GM21447 (cell line): ENCODE measurements at regions not wholly inside any gene's neighbourhood (a gene's known extent, or its start where the extent isn't known, plus 50 kb on each side); places are given as distances from the start of the nearest gene placed in this dataset.

Experiments used
- ATAC-seq: cut with Tn5 transposase; IDR thresholded peaks from one replicate; pipeline ENCODE4 v1.9.1; 2021; ENCODE audit not compliant: unreplicated experiment

- no peak for ATAC-seq
Measured at GRCh38 chr7:118563311-118563710, 338.8 kb downstream of the ANKRD7 start.

GRCh38 chr7:118572604-118573003 lies 348.1 kb downstream of the ANKRD7 start:
- ATAC-seq = no peak

GRCh38 chr7:118573085-118573484 lies 348.6 kb downstream of the ANKRD7 start:
- no peak for ATAC-seq

GRCh38 chr7:118575393-118575948 lies 351.0 kb downstream of the ANKRD7 start:
- no peak for ATAC-seq

- ATAC-seq = no peak
Measured at GRCh38 chr7:118580743-118581382, 356.4 kb downstream of the ANKRD7 start.

GRCh38 chr7:118583641-118584040 lies 359.1 kb downstream of the ANKRD7 start:
- no peak for ATAC-seq

- ATAC-seq = no peak
Measured at GRCh38 chr7:118586248-118586647, 361.7 kb downstream of the ANKRD7 start.

GRCh38 chr7:118590107-118590506 lies 365.6 kb downstream of the ANKRD7 start:
- peak; percentile 76 for ATAC-seq

GRCh38 chr7:118602090-118602489 lies 377.6 kb downstream of the ANKRD7 start:
- ATAC-seq = no peak

- ATAC-seq = no peak
Measured at GRCh38 chr7:118606602-118607001, 382.1 kb downstream of the ANKRD7 start.

GRCh38 chr7:118609207-118609606 lies 384.7 kb downstream of the ANKRD7 start:
- no peak for ATAC-seq

GRCh38 chr7:118615681-118616080 lies 391.2 kb downstream of the ANKRD7 start:
- ATAC-seq = no peak

- ATAC-seq = no peak
Measured at GRCh38 chr7:118621810-118622360, 397.4 kb downstream of the ANKRD7 start.

GRCh38 chr7:118626739-118627138 lies 402.2 kb downstream of the ANKRD7 start:
- no peak for ATAC-seq

GRCh38 chr7:118627467-118627866 lies 403.0 kb downstream of the ANKRD7 start:
- ATAC-seq = no peak

GRCh38 chr7:118629898-118630438 lies 405.5 kb downstream of the ANKRD7 start:
- ATAC-seq = no peak

GRCh38 chr7:118642396-118642795 lies 417.9 kb downstream of the ANKRD7 start:
- ATAC-seq = no peak

- no peak for ATAC-seq
Measured at GRCh38 chr7:118644346-118644745, 419.8 kb downstream of the ANKRD7 start.

GRCh38 chr7:118648002-118648401 lies 423.5 kb downstream of the ANKRD7 start:
- no peak for ATAC-seq

GRCh38 chr7:118657391-118658005 lies 433.0 kb downstream of the ANKRD7 start:
- peak; percentile 56 for ATAC-seq

GRCh38 chr7:118662266-118662665 lies 437.8 kb downstream of the ANKRD7 start:
- ATAC-seq = no peak

- no peak for ATAC-seq
Measured at GRCh38 chr7:118664498-118664897, 440.0 kb downstream of the ANKRD7 start.
